SK-N-SH (cell line): ENCODE measurements at regions not wholly inside any gene's neighbourhood (a gene's known extent, or its start where the extent isn't known, plus 50 kb on each side); places are given as distances from the start of the nearest gene placed in this dataset.

Source experiments
- CTCF ChIA-PET: fragments of 300-600, 350-600 bp; formaldehyde crosslinking; extraction: SDS; loops from one replicate; lab custom pipeline; 2021; lab: Yijun Ruan, JAX
- POLR2A ChIA-PET: fragments of 350-600 bp; sonication (Branson Sonifier 250); formaldehyde crosslinking; extraction: SDS; loops from one replicate; lab custom pipeline; 2020; ENCODE audit warnings: antibody characterized with exemption, inconsistent platforms; lab: Yijun Ruan, JAX
- DNase-seq: peaks from one replicate; pipeline ENCODE4 v3.0.0; 2012
- H2AFZ ChIP-seq: fragments of 200-600 bp; sonication (generic); 2 replicates; pipeline ENCODE4 v1.8.1; 2016; ENCODE audit warnings: antibody characterized with exemption, mild to moderate bottlenecking, low read depth
- H3F3A ChIP-seq: fragments of 200-600 bp; sonication (generic); replicated peaks from 2 replicates; pipeline ENCODE3; 2016; ENCODE audit warnings: antibody characterized with exemption, mild to moderate bottlenecking; ENCODE audit not compliant: insufficient read depth
- H3K27ac ChIP-seq, 2 experiments: fragments of 200-500 bp in 1 of 2; fragments of 200-600 bp in 1 of 2; sonication (Bioruptor generic) in 1 of 2; sonication (generic), shearing (Covaris generic) in 1 of 2; 2 replicates each; pipeline versions ENCODE4 v1.5.1 to v1.6.1; 2014 to 2016; ENCODE audit warnings: low read depth in 2 of 2, inconsistent platforms in 1 of 2, low read length in 1 of 2, mild to moderate bottlenecking in 1 of 2, mixed read lengths in 1 of 2
- H3K27me3 ChIP-seq: fragments of 200-600 bp; sonication (generic), shearing (Covaris generic); 2 replicates; pipeline ENCODE4 v1.6.1; 2016; ENCODE audit warnings: mixed run types; ENCODE audit not compliant: insufficient read depth
- H3K36me3 ChIP-seq, 2 experiments: fragments of 200-500 bp in 1 of 2; fragments of 200-600 bp in 1 of 2; sonication (Bioruptor generic) in 1 of 2; sonication (generic) in 1 of 2; replicated peaks in 1 of 2; 2 replicates each; pipeline versions ENCODE3 to v1.5.1; 2014 to 2016; ENCODE audit warnings: low read length in 1 of 2, mild to moderate bottlenecking in 1 of 2; ENCODE audit not compliant: insufficient read depth in 2 of 2, control insufficient read depth in 1 of 2
- H3K4me1 ChIP-seq, 2 experiments: fragments of 200-500 bp in 1 of 2; fragments of 200-600 bp in 1 of 2; sonication (Bioruptor generic) in 1 of 2; sonication (generic), shearing (Covaris generic) in 1 of 2; 2 replicates each; pipeline versions ENCODE4 v1.5.1 to v1.6.1; 2014 to 2016; ENCODE audit warnings: low read depth in 1 of 2, low read length in 1 of 2, mixed run types in 1 of 2; ENCODE audit not compliant: insufficient read depth in 2 of 2, control insufficient read depth in 1 of 2
- H3K4me2 ChIP-seq: fragments of 200-600 bp; sonication (generic), shearing (Covaris generic); 2 replicates; pipeline ENCODE4 v1.6.1; 2017; ENCODE audit warnings: mixed run types
- H3K4me3 ChIP-seq, 2 experiments: fragments of 200-500 bp in 1 of 2; fragments of 200-600 bp in 1 of 2; sonication (Bioruptor generic) in 1 of 2; sonication (generic), shearing (Covaris generic) in 1 of 2; 2 replicates each; pipeline versions ENCODE4 v1.5.1 to v1.8.1; 2014 to 2016; ENCODE audit warnings: low read depth in 2 of 2, inconsistent platforms in 1 of 2, low read length in 1 of 2, mild to moderate bottlenecking in 1 of 2, mixed read lengths in 1 of 2, moderate library complexity in 1 of 2
- H3K79me2 ChIP-seq: fragments of 200-600 bp; sonication (generic); 2 replicates; pipeline ENCODE4 v1.8.1; 2017; ENCODE audit warnings: mild to moderate bottlenecking; ENCODE audit not compliant: insufficient read depth
- H3K9ac ChIP-seq: fragments of 200-600 bp; sonication (generic); 2 replicates; pipeline ENCODE4 v1.6.1; 2017; ENCODE audit warnings: mixed run types
- H3K9me2 ChIP-seq: fragments of 200-600 bp; sonication (generic); 2 replicates; pipeline ENCODE4 v1.6.1; 2017; ENCODE audit warnings: mixed run types
- H3K9me3 ChIP-seq: fragments of 200-600 bp; sonication (generic); 2 replicates; pipeline ENCODE4 v1.6.1; 2017; ENCODE audit warnings: mixed run types, mild to moderate bottlenecking, moderate library complexity
- H4K20me1 ChIP-seq: fragments of 200-600 bp; sonication (generic); 2 replicates; pipeline ENCODE4 v1.6.1; 2017; ENCODE audit warnings: mild to moderate bottlenecking, mixed run types; ENCODE audit not compliant: insufficient read depth
- ELF1 ChIP-seq: IDR thresholded peaks from 2 replicates; pipeline ENCODE4 v1.4.0; 2012
- FOXJ3 ChIP-seq: sonication (generic); formaldehyde crosslinking; IDR thresholded peaks from 2 replicates; pipeline ENCODE4 v1.5.1; 2020; ENCODE audit warnings: mild to moderate bottlenecking, missing genetic modification reagents
- MEF2A ChIP-seq: IDR thresholded peaks from 2 replicates; pipeline ENCODE4 v1.4.0; 2012; ENCODE audit warnings: low read depth, borderline replicate concordance
- MXI1 ChIP-seq: IDR thresholded peaks from 2 replicates; pipeline ENCODE4 v1.6.1; 2012; ENCODE audit warnings: mild to moderate bottlenecking, low read depth, low read length, improper control_type of control experiment
- POLR2AphosphoS5 ChIP-seq: IDR thresholded peaks from 2 replicates; pipeline ENCODE4 v1.6.1; 2012; ENCODE audit warnings: low read depth, low read length
- RFX5 ChIP-seq: IDR thresholded peaks from 2 replicates; pipeline ENCODE4 v1.6.1; 2012; ENCODE audit warnings: mild to moderate bottlenecking, improper control_type of control experiment, low read length
- RXRA ChIP-seq: IDR thresholded peaks from 2 replicates; pipeline ENCODE4 v1.4.0; 2012; ENCODE audit warnings: low read depth, mild to moderate bottlenecking, borderline replicate concordance
- TAF1 ChIP-seq: IDR thresholded peaks from 2 replicates; pipeline ENCODE4 v1.6.1; 2012; ENCODE audit warnings: low read depth, mild to moderate bottlenecking, low read length, moderate library complexity, borderline replicate concordance
- TCF12 ChIP-seq: IDR thresholded peaks from 2 replicates; pipeline ENCODE4 v1.4.0; 2012
- TEAD4 ChIP-seq: IDR thresholded peaks from 2 replicates; pipeline ENCODE4 v1.4.0; 2012; ENCODE audit warnings: mild to moderate bottlenecking, borderline replicate concordance; ENCODE audit not compliant: insufficient read depth
- YY1 ChIP-seq: IDR thresholded peaks from 2 replicates; pipeline ENCODE4 v1.4.0; 2012; ENCODE audit warnings: low read depth, mild to moderate bottlenecking
- TF ChIP-seq, protein P1 (sequence below): fragments of 200-600 bp; sonication (generic); IDR thresholded peaks from 2 replicates; pipeline ENCODE4 v1.6.1; 2017; ENCODE audit warnings: antibody characterized with exemption, mild to moderate bottlenecking, moderate library complexity
- TF ChIP-seq, protein P2 (sequence below): IDR thresholded peaks from 2 replicates; pipeline ENCODE4 v1.4.0; 2012; ENCODE audit warnings: low read depth
- TF ChIP-seq, protein P3 (sequence below): fragments of 150-350 bp; IDR thresholded peaks from 2 replicates; pipeline ENCODE4 v1.6.1; 2016; ENCODE audit warnings: mild to moderate bottlenecking, low read depth, low read length
- TF ChIP-seq, protein P4 (sequence below): IDR thresholded peaks from 2 replicates; pipeline ENCODE4 v1.4.0; 2012; ENCODE audit warnings: low read depth, borderline replicate concordance
- TF ChIP-seq, protein P5 (sequence below): IDR thresholded peaks from 2 replicates; pipeline ENCODE4; 2012
- TF ChIP-seq, protein P6 (sequence below): fragments of 150-350 bp; IDR thresholded peaks from 2 replicates; pipeline ENCODE4 v1.6.1; 2017; ENCODE audit warnings: antibody characterized with exemption, low read length, low read depth, borderline replicate concordance

DNA sequence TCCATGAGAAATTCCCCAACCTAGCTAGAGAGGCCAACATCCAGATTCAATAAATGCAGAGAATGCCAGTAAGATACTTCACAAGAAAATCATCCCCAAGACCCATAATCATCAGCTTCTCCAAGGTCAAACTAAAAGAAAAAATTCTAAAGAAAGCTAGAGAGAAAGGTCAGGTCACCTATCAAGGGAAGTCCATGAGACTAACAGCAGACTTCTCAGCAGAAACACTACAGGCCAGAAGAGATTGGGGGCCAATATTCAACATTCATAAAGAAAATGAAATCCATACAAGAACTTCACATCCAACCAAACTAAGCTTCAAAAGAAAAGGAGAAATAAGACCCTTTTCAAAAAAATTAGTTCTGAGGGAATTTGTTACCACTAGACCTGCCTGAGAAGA lies 118.8 kb upstream of the ANXA10 start:
- H3F3A ChIP-seq = no peaks in the 10 kb centered on the region
- no peak overlapping the region for H3K27ac ChIP-seq
- H3K79me2 ChIP-seq = no peaks in the 10 kb centered on the region
- DNase-seq = no peak
- ChIA-PET POLR2A (no interaction called here), CTCF (no interaction called here)
- H2AFZ ChIP-seq = no peak overlapping the region
- no peaks in the 10 kb centered on the region for H3K27me3 ChIP-seq
- H3K36me3 ChIP-seq = no peaks in the 10 kb centered on the region
- no peaks in the 10 kb centered on the region for H3K9me2 ChIP-seq
- no peak overlapping the region for H3K4me3 ChIP-seq
- H3K9ac ChIP-seq = no peak overlapping the region
- no peak overlapping the region for H3K4me2 ChIP-seq
- TF ChIP-seq ELF1 (no peak), RFX5 (no peak), TCF12 (no peak)
- TF ChIP-seq, protein P1, sequence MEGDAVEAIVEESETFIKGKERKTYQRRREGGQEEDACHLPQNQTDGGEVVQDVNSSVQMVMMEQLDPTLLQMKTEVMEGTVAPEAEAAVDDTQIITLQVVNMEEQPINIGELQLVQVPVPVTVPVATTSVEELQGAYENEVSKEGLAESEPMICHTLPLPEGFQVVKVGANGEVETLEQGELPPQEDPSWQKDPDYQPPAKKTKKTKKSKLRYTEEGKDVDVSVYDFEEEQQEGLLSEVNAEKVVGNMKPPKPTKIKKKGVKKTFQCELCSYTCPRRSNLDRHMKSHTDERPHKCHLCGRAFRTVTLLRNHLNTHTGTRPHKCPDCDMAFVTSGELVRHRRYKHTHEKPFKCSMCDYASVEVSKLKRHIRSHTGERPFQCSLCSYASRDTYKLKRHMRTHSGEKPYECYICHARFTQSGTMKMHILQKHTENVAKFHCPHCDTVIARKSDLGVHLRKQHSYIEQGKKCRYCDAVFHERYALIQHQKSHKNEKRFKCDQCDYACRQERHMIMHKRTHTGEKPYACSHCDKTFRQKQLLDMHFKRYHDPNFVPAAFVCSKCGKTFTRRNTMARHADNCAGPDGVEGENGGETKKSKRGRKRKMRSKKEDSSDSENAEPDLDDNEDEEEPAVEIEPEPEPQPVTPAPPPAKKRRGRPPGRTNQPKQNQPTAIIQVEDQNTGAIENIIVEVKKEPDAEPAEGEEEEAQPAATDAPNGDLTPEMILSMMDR = no peak
- TF ChIP-seq, protein P2, sequence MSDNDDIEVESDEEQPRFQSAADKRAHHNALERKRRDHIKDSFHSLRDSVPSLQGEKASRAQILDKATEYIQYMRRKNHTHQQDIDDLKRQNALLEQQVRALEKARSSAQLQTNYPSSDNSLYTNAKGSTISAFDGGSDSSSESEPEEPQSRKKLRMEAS = no peak
- TF ChIP-seq, protein P3, sequence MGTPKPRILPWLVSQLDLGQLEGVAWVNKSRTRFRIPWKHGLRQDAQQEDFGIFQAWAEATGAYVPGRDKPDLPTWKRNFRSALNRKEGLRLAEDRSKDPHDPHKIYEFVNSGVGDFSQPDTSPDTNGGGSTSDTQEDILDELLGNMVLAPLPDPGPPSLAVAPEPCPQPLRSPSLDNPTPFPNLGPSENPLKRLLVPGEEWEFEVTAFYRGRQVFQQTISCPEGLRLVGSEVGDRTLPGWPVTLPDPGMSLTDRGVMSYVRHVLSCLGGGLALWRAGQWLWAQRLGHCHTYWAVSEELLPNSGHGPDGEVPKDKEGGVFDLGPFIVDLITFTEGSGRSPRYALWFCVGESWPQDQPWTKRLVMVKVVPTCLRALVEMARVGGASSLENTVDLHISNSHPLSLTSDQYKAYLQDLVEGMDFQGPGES = no peak
- TF ChIP-seq, protein P4, sequence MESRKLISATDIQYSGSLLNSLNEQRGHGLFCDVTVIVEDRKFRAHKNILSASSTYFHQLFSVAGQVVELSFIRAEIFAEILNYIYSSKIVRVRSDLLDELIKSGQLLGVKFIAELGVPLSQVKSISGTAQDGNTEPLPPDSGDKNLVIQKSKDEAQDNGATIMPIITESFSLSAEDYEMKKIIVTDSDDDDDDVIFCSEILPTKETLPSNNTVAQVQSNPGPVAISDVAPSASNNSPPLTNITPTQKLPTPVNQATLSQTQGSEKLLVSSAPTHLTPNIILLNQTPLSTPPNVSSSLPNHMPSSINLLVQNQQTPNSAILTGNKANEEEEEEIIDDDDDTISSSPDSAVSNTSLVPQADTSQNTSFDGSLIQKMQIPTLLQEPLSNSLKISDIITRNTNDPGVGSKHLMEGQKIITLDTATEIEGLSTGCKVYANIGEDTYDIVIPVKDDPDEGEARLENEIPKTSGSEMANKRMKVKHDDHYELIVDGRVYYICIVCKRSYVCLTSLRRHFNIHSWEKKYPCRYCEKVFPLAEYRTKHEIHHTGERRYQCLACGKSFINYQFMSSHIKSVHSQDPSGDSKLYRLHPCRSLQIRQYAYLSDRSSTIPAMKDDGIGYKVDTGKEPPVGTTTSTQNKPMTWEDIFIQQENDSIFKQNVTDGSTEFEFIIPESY = no peak
- no peaks in the 10 kb centered on the region; the same call in 1 of the 2 replicates for H3K9me3 ChIP-seq
- H3K4me1 ChIP-seq = no peaks in the 10 kb centered on the region
- no peaks in the 10 kb centered on the region for H4K20me1 ChIP-seq

DNA sequence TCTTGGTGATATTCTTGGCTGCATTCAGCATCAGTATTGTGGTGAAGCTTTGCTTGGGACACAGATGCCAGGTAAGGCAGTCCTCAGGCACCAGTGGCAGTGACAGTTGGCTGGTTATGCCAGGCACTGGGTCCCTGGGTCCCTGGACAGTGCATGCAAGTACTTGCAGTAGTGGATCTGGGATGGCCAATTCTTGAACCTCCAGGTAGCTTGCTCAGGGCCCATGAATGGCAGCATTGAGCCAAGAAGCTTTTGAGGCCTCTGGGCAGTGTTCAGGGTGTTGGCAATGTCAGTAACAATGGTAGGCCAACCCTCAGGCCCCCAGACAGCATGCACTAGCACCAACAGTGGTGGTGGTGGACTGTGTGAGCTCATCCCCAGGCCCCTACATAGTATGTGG lies 106.8 kb upstream of the ANXA10 start:
- Histone ChIP-seq H2AFZ (no peak overlapping the region), H3K4me2 (no peak overlapping the region), H3K9me3 (no peaks in the 10 kb centered on the region), H3K9me2 (no peaks in the 10 kb centered on the region), H3K27me3 (no peaks in the 10 kb centered on the region), H4K20me1 (no peaks in the 10 kb centered on the region), H3K4me1 (no peaks in the 10 kb centered on the region), H3K9ac (no peak overlapping the region), H3K4me3 (no peak overlapping the region), H3K27ac (no peak overlapping the region), H3K36me3 (no peaks in the 10 kb centered on the region), H3F3A (no peaks in the 10 kb centered on the region), H3K79me2 (no peaks in the 10 kb centered on the region)
- ChIA-PET CTCF (no interaction called here), POLR2A (no interaction called here)
- TF ChIP-seq MEF2A = no peak
- TF ChIP-seq, protein P5, sequence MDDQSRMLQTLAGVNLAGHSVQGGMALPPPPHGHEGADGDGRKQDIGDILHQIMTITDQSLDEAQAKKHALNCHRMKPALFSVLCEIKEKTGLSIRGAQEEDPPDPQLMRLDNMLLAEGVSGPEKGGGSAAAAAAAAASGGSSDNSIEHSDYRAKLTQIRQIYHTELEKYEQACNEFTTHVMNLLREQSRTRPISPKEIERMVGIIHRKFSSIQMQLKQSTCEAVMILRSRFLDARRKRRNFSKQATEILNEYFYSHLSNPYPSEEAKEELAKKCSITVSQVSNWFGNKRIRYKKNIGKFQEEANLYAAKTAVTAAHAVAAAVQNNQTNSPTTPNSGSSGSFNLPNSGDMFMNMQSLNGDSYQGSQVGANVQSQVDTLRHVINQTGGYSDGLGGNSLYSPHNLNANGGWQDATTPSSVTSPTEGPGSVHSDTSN = no peak
- no peak for TF ChIP-seq ELF1
- no peak for TF ChIP-seq MXI1
- TF ChIP-seq, protein P6, sequence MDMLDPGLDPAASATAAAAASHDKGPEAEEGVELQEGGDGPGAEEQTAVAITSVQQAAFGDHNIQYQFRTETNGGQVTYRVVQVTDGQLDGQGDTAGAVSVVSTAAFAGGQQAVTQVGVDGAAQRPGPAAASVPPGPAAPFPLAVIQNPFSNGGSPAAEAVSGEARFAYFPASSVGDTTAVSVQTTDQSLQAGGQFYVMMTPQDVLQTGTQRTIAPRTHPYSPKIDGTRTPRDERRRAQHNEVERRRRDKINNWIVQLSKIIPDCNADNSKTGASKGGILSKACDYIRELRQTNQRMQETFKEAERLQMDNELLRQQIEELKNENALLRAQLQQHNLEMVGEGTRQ = no peak
- no peak for TF ChIP-seq FOXJ3 (CRISPR knock-in tag)
- TF ChIP-seq, protein P3 = no peak
- TF ChIP-seq RXRA = no peak
- no peak for TF ChIP-seq TAF1
- no peak for TF ChIP-seq YY1
- no peak for TF ChIP-seq TEAD4
- TF ChIP-seq POLR2AphosphoS5 = no peak
- TF ChIP-seq, protein P2 = no peak
- DNase-seq = no peak
